HepG2 (cell line): ENCODE measurements at regions not wholly inside any gene's neighbourhood (a gene's known extent, or its start where the extent isn't known, plus 50 kb on each side); places are given as distances from the start of the nearest gene placed in this dataset.

Experiments used
- ATAC-seq: fragments of 200-7000 bp; cut with Tn5 transposase; 3 replicates; pipeline ENCODE4 v1.9.1; 2020; ENCODE audit warnings: mild to moderate bottlenecking, moderate library complexity
- BruUV-seq: library from RNA; stranded (reverse); fragments of 400-500 nt; replicated peaks from 2 replicates; lab custom pipeline; 2021; lab: Mats Ljungman, UMichigan
- CTCF ChIA-PET: fragments of 300-600 bp; formaldehyde crosslinking; extraction: SDS; loops from one replicate; lab custom pipeline; 2021; ENCODE audit warnings: low total read pairs, inconsistent platforms, low intra/inter-chr PET ratio; lab: Yijun Ruan, JAX
- POLR2A ChIA-PET: fragments of 350-600 bp; sonication (Branson Sonifier 250); formaldehyde crosslinking; loops from one replicate; lab custom pipeline; 2020; ENCODE audit warnings: antibody characterized with exemption, inconsistent platforms; lab: Yijun Ruan, JAX
- DNase-seq: peaks from one replicate; pipeline ENCODE4 v3.0.0-alpha.2; 2015; ENCODE audit warnings: low spot score
- FAIRE-seq: peaks from 3 replicates; lab custom pipeline; 2011; peaks lifted over from hg19 to GRCh38; lab: Jason Lieb, UNC
- H2AFZ ChIP-seq: one replicate; pipeline ENCODE4 v1.6.1; 2011; ENCODE audit warnings: low read length, inconsistent platforms
- H3K27ac ChIP-seq: fragments of 300-600 bp; 3 replicates; pipeline ENCODE4 v1.8.0; 2011; ENCODE audit warnings: mixed run types, mild to moderate bottlenecking, mixed read lengths, low read length, inconsistent platforms; ENCODE audit not compliant: insufficient read depth; ENCODE audit errors: extremely low read length
- H3K27me3 ChIP-seq, 2 experiments: fragments of 200-600 bp in 1 of 2; 2 replicates in 1 of 2; 3 replicates in 1 of 2; pipeline versions ENCODE4 v1.6.0 to v1.8.0; 2011; ENCODE audit warnings: low read length in 2 of 2, mild to moderate bottlenecking in 2 of 2, moderate library complexity in 2 of 2, inconsistent platforms in 1 of 2; ENCODE audit not compliant: insufficient read depth in 2 of 2, control insufficient read depth in 1 of 2
- H3K36me3 ChIP-seq, 2 experiments: fragments of 200-600 bp in 1 of 2; replicated peaks in 1 of 2; 2 replicates in 1 of 2; 3 replicates in 1 of 2; pipeline versions ENCODE4 v1.5.1 to v1.8.0; 2011; ENCODE audit warnings: low read length in 2 of 2, inconsistent platforms in 1 of 2; ENCODE audit not compliant: insufficient read depth in 2 of 2, control insufficient read depth in 1 of 2
- H3K4me1 ChIP-seq: 2 replicates; pipeline ENCODE4 v1.5.1; 2012; ENCODE audit warnings: low read length, inconsistent platforms; ENCODE audit not compliant: insufficient read depth
- H3K4me2 ChIP-seq: 2 replicates; pipeline ENCODE4 v1.6.0; 2011; ENCODE audit warnings: low read depth, low read length, inconsistent platforms
- H3K4me3 ChIP-seq, 3 experiments: fragments of 200-600 bp in 1 of 3; sonication (generic), shearing (Covaris generic) in 1 of 3; replicated peaks in 1 of 3; 2 replicates each; pipeline ENCODE4 v1.5.1; 2011 to 2016; ENCODE audit warnings: low read length in 3 of 3, inconsistent platforms in 2 of 3, low read depth in 2 of 3, mild to moderate bottlenecking in 2 of 3, control low read depth in 1 of 3, mixed read lengths in 1 of 3; ENCODE audit not compliant: insufficient read depth in 1 of 3
- H3K79me2 ChIP-seq: one replicate; pipeline ENCODE4 v1.6.1; 2011; ENCODE audit warnings: low read length, inconsistent platforms; ENCODE audit not compliant: insufficient read depth
- H3K9ac ChIP-seq: 2 replicates; pipeline ENCODE4 v1.6.0; 2011; ENCODE audit warnings: mild to moderate bottlenecking, low read depth, low read length, inconsistent platforms; ENCODE audit not compliant: insufficient read depth
- H3K9me3 ChIP-seq: 2 replicates; pipeline ENCODE4 v1.5.1; 2012; ENCODE audit warnings: mild to moderate bottlenecking, low read length
- H4K20me1 ChIP-seq: 2 replicates; pipeline ENCODE4 v1.6.0; 2011; ENCODE audit warnings: inconsistent platforms, mild to moderate bottlenecking, low read length, moderate library complexity; ENCODE audit not compliant: insufficient read depth
- ARNTL ChIP-seq: sonication (generic); formaldehyde crosslinking; IDR thresholded peaks from 2 replicates; pipeline ENCODE4 v1.4.0; 2020; ENCODE audit warnings: mild to moderate bottlenecking, missing genetic modification reagents
- FOXC1 ChIP-seq: sonication (generic); formaldehyde crosslinking; IDR thresholded peaks from 2 replicates; pipeline ENCODE4 v1.8.0; 2022; ENCODE audit warnings: mild to moderate bottlenecking, missing genetic modification reagents, borderline replicate concordance
- GPN1 ChIP-seq: sonication (generic); formaldehyde crosslinking; IDR thresholded peaks from 2 replicates; pipeline ENCODE4 v1.5.1; 2020; ENCODE audit warnings: missing genetic modification reagents, borderline replicate concordance
- HIC2 ChIP-seq: sonication (generic); formaldehyde crosslinking; IDR thresholded peaks from 2 replicates; pipeline ENCODE4 v1.9.0; 2022; ENCODE audit warnings: low read depth, missing genetic modification reagents
- KDM5A ChIP-seq: fragments of 200-600 bp; sonication (generic); IDR thresholded peaks from 2 replicates; pipeline ENCODE4 v1.7.0; 2018; ENCODE audit warnings: antibody characterized with exemption, mild to moderate bottlenecking, low read length, borderline replicate concordance
- RBFOX2 ChIP-seq: fragments of 200-400 bp; formaldehyde crosslinking; IDR thresholded peaks from 2 replicates; pipeline ENCODE4 v1.6.1; 2017; ENCODE audit warnings: low read depth, mild to moderate bottlenecking, low read length
- TOPORS ChIP-seq: sonication (generic); formaldehyde crosslinking; IDR thresholded peaks from 2 replicates; pipeline ENCODE4 v1.8.0; 2023; ENCODE audit warnings: mild to moderate bottlenecking, missing genetic modification reagents
- ZBTB43 ChIP-seq: sonication (generic); formaldehyde crosslinking; conservative IDR thresholded peaks from 2 replicates; pipeline ENCODE4 v1.4.0; 2020; ENCODE audit warnings: missing genetic modification reagents
- ZMAT5 ChIP-seq: sonication (generic); formaldehyde crosslinking; IDR thresholded peaks from 2 replicates; pipeline ENCODE4 v1.5.0; 2020; ENCODE audit warnings: mild to moderate bottlenecking, low read depth, missing genetic modification reagents, borderline replicate concordance
- WGBS: methylation state at CpG from one replicate; pipeline ENCODE4 v1.1.6; 2017; ENCODE audit warnings: low lambda C conversion rate; 5-methylcytosine and 5-hydroxymethylcytosine counted together
- in situ Hi-C: cut with HindIII; loops from 2 replicates; pipeline ENCODE4 v1.10.0; 2017; ENCODE audit warnings: low pct_unique_long_range_greater_than_20kb; ENCODE audit not compliant: extremely low pct_ligation_motif_present
- intact Hi-C: fragments of 100-400 bp; cut with micrococcal nuclease; formaldehyde crosslinking; loops from one replicate; pipeline ENCODE4 v1.10.0; 2022; ENCODE audit not compliant: unreplicated experiment
- TF ChIP-seq, protein P1 (sequence below): sonication (generic); formaldehyde crosslinking; IDR thresholded peaks from 2 replicates; pipeline ENCODE4 v1.5.0; 2020; ENCODE audit warnings: mild to moderate bottlenecking, missing genetic modification reagents, borderline replicate concordance

- Histone ChIP-seq H2AFZ (no peak overlapping the region), H3K79me2 (no peaks in the 10 kb centered on the region), H4K20me1 (no peaks in the 10 kb centered on the region; the same call in 1 of the 2 replicates), H3K4me1 (no peaks in the 10 kb centered on the region), H3K27ac (no peak overlapping the region), H3K36me3 (no peaks in the 10 kb centered on the region), H3K9me3 (no peaks in the 10 kb centered on the region), H3K4me3 (no peak overlapping the region), H3K27me3 (peaks cover 3 to 58% of the 10 kb centered on the region in 2 experiments; a peak in 4 of 5 replicates), H3K9ac (no peak overlapping the region), H3K4me2 (no peak overlapping the region)
- DNase-seq (no peak), FAIRE-seq (no peak), ATAC-seq (no peak)
- no peak for TF ChIP-seq FOXC1
- no peak for TF ChIP-seq TOPORS (CRISPR knock-in tag)
- no peak for TF ChIP-seq ZMAT5 (CRISPR knock-in tag)
- no peak for TF ChIP-seq KDM5A
- no peak for TF ChIP-seq ARNTL (CRISPR knock-in tag)
- TF ChIP-seq RBFOX2: no peak
- no peak for TF ChIP-seq GPN1 (CRISPR knock-in tag)
- no peak for TF ChIP-seq ZBTB43 (CRISPR knock-in tag)
- no peak for TF ChIP-seq HIC2
- TF ChIP-seq, protein P1, sequence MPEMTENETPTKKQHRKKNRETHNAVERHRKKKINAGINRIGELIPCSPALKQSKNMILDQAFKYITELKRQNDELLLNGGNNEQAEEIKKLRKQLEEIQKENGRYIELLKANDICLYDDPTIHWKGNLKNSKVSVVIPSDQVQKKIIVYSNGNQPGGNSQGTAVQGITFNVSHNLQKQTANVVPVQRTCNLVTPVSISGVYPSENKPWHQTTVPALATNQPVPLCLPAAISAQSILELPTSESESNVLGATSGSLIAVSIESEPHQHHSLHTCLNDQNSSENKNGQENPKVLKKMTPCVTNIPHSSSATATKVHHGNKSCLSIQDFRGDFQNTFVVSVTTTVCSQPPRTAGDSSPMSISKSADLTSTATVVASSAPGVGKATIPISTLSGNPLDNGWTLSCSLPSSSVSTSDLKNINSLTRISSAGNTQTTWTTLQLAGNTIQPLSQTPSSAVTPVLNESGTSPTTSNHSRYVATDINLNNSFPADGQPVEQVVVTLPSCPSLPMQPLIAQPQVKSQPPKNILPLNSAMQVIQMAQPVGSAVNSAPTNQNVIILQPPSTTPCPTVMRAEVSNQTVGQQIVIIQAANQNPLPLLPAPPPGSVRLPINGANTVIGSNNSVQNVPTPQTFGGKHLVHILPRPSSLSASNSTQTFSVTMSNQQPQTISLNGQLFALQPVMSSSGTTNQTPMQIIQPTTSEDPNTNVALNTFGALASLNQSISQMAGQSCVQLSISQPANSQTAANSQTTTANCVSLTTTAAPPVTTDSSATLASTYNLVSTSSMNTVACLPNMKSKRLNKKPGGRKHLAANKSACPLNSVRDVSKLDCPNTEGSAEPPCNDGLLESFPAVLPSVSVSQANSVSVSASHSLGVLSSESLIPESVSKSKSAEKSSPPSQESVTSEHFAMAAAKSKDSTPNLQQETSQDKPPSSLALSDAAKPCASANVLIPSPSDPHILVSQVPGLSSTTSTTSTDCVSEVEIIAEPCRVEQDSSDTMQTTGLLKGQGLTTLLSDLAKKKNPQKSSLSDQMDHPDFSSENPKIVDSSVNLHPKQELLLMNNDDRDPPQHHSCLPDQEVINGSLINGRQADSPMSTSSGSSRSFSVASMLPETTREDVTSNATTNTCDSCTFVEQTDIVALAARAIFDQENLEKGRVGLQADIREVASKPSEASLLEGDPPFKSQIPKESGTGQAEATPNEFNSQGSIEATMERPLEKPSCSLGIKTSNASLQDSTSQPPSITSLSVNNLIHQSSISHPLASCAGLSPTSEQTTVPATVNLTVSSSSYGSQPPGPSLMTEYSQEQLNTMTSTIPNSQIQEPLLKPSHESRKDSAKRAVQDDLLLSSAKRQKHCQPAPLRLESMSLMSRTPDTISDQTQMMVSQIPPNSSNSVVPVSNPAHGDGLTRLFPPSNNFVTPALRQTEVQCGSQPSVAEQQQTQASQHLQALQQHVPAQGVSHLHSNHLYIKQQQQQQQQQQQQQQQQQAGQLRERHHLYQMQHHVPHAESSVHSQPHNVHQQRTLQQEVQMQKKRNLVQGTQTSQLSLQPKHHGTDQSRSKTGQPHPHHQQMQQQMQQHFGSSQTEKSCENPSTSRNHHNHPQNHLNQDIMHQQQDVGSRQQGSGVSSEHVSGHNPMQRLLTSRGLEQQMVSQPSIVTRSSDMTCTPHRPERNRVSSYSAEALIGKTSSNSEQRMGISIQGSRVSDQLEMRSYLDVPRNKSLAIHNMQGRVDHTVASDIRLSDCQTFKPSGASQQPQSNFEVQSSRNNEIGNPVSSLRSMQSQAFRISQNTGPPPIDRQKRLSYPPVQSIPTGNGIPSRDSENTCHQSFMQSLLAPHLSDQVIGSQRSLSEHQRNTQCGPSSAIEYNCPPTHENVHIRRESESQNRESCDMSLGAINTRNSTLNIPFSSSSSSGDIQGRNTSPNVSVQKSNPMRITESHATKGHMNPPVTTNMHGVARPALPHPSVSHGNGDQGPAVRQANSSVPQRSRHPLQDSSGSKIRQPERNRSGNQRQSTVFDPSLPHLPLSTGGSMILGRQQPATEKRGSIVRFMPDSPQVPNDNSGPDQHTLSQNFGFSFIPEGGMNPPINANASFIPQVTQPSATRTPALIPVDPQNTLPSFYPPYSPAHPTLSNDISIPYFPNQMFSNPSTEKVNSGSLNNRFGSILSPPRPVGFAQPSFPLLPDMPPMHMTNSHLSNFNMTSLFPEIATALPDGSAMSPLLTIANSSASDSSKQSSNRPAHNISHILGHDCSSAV: no peak
- intact Hi-C loops (no loop called here), in situ Hi-C loops (no loop called here)
- ChIA-PET POLR2A (no interaction called here), CTCF (no interaction called here)
- 11% methylated on average over 6 of the region's 6 CpGs for WGBS
- BruUV-seq: no TSS peak
These were observed 131.2 kb upstream of the KCNG1 start for GRCh38 chr20:51153867-51154707.
